Lower leg skin (tissue), 3 donors: ENCODE measurements at regions not wholly inside any gene's neighbourhood (a gene's known extent, or its start where the extent isn't known, plus 50 kb on each side); places are given as distances from the start of the nearest gene placed in this dataset.

Experiments used
- CTCF ChIP-seq, 3 donors: fragments of 450-650 bp; IDR thresholded peaks; one replicate each; pipeline ENCODE4 v1.5.1; 2016; ENCODE audit warnings: antibody characterized with exemption in 3 of 3, mild to moderate bottlenecking in 3 of 3, moderate library complexity in 2 of 3
- POLR2A ChIP-seq, 2 donors: fragments of 450-650 bp; IDR thresholded peaks; one replicate each; pipeline ENCODE4 v1.6.1; 2016 to 2017; ENCODE audit warnings: antibody characterized with exemption in 2 of 2, mild to moderate bottlenecking in 1 of 2, moderate library complexity in 1 of 2

DNA sequence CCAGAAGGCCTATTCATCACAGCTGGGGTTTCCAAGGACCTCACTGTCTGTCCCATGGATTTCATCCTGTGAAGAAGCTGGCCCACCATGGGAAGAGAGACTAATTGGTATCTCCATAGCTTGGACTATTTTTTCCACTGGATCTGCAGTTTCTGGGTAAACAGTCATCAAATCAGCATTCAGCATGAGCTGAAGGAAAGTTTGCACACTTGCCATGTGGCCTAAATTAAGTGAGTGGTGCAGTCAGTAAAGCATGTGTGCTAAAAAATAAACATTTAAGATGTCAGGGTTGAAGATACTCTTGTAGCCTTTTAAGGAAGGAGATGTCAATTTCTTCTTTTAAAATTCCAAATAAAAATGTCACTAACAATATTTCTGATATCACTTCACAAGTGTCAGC is 381.1 kb upstream of the ZMIZ1 start:
- TF ChIP-seq POLR2A (IDR thresholded peaks at IDR 0.05) (no peak), CTCF (IDR thresholded peaks at IDR 0.05) (no peak)
